ENCODE measurements at regions not wholly inside any gene's neighbourhood (a gene's known extent, or its start where the extent isn't known, plus 50 kb on each side); places are given as distances from the start of the nearest gene placed in this dataset.

GRCh38 chr11:71192629-71193028 lies 59.7 kb downstream of the SHANK2 start:
- Histone ChIP-seq H3K9me3 (no peaks in the 10 kb centered on the region), H3K36me3 (no peaks in the 10 kb centered on the region), H3K4me3 (no peak overlapping the region), H3K27ac (no peak overlapping the region), H3K4me1 (ENCODE audit: control insufficient read depth in 1 of 2, low read depth in 2 of 2) (no peaks in the 10 kb centered on the region), H3K27me3 (replicated peaks; ENCODE audit: insufficient read depth) (no peaks in the 10 kb centered on the region)
- TF ChIP-seq CTCF (IDR thresholded peaks at IDR 0.05) = no peak
- ATAC-seq (ENCODE audit: insufficient number of reproducible peaks, low FRiP score, low read depth) (no peak), DNase-seq (ENCODE audit: low spot score) (no peak)

GRCh38 chr11:71191201-71191600 lies 61.2 kb downstream of the SHANK2 start:
- Histone ChIP-seq H3K36me3 (no peaks in the 10 kb centered on the region), H3K9me3 (no peaks in the 10 kb centered on the region), H3K27ac (no peak overlapping the region), H3K4me3 (no peak overlapping the region), H3K4me1 (ENCODE audit: control insufficient read depth in 1 of 2, low read depth in 2 of 2) (no peaks in the 10 kb centered on the region), H3K27me3 (replicated peaks; ENCODE audit: insufficient read depth) (no peaks in the 10 kb centered on the region)
- TF ChIP-seq CTCF (IDR thresholded peaks at IDR 0.05) = no peak
- no peak for ATAC-seq (ENCODE audit: insufficient number of reproducible peaks, low FRiP score, low read depth)
- no peak for DNase-seq (ENCODE audit: low spot score)

- ATAC-seq (ENCODE audit: insufficient number of reproducible peaks, low FRiP score, low read depth) = no peak
- Histone ChIP-seq H3K4me1 (ENCODE audit: control insufficient read depth in 1 of 2, low read depth in 2 of 2) (no peaks in the 10 kb centered on the region), H3K4me3 (no peak overlapping the region), H3K27ac (no peak overlapping the region), H3K36me3 (no peaks in the 10 kb centered on the region), H3K9me3 (no peaks in the 10 kb centered on the region), H3K27me3 (replicated peaks; ENCODE audit: insufficient read depth) (no peaks in the 10 kb centered on the region)
- TF ChIP-seq CTCF (IDR thresholded peaks at IDR 0.05) = no peak
- no peak for DNase-seq (ENCODE audit: low spot score)
Observed at GRCh38 chr11:71190551-71190950, 61.8 kb downstream of the SHANK2 start.

- DNase-seq (ENCODE audit: low spot score) (no peak), ATAC-seq (ENCODE audit: insufficient number of reproducible peaks, low FRiP score, low read depth) (no peak)
- no peaks in the 10 kb centered on the region for H3K9me3 ChIP-seq
- no peak for TF ChIP-seq CTCF (IDR thresholded peaks at IDR 0.05)
- H3K4me1 ChIP-seq (ENCODE audit: control insufficient read depth in 1 of 2, low read depth in 2 of 2) = no peaks in the 10 kb centered on the region
- no peak overlapping the region for H3K4me3 ChIP-seq
- no peaks in the 10 kb centered on the region for H3K27me3 ChIP-seq (replicated peaks; ENCODE audit: insufficient read depth)
- H3K27ac ChIP-seq = no peak overlapping the region
- H3K36me3 ChIP-seq = no peaks in the 10 kb centered on the region
Observed at GRCh38 chr11:71189768-71190315, 62.5 kb downstream of the SHANK2 start.

GRCh38 chr11:71188886-71189767 lies 63.2 kb downstream of the SHANK2 start:
- Histone ChIP-seq H3K4me3 (no peak overlapping the region), H3K27ac (no peak overlapping the region), H3K27me3 (replicated peaks; ENCODE audit: insufficient read depth) (no peaks in the 10 kb centered on the region), H3K4me1 (ENCODE audit: control insufficient read depth in 1 of 2, low read depth in 2 of 2) (no peaks in the 10 kb centered on the region), H3K36me3 (no peaks in the 10 kb centered on the region), H3K9me3 (no peaks in the 10 kb centered on the region)
- ATAC-seq (ENCODE audit: insufficient number of reproducible peaks, low FRiP score, low read depth) (no peak), DNase-seq (ENCODE audit: low spot score) (no peak)
- no peak for TF ChIP-seq CTCF (IDR thresholded peaks at IDR 0.05)
